Pancreas (tissue), 10 donors: ENCODE measurements at regions not wholly inside any gene's neighbourhood (a gene's known extent, or its start where the extent isn't known, plus 50 kb on each side); places are given as distances from the start of the nearest gene placed in this dataset.

Source experiments
- ATAC-seq, 4 donors: fragments of 200-7000 bp; cut with Tn5 transposase; one replicate each; pipeline versions ENCODE4 v1.8.0 to v1.9.1; 2020; ENCODE audit warnings: mild to moderate bottlenecking in 4 of 4, moderate library complexity in 4 of 4
- DNase-seq, 6 donors: peaks; one replicate each; pipeline ENCODE4 v3.0.0-alpha.2; 2020
- FAIRE-seq: peaks from 2 replicates; lab custom pipeline; 2012; peaks lifted over from hg19 to GRCh38; lab: Jason Lieb, UNC
- H3K27ac ChIP-seq, 4 donors: fragments of 200-600 bp; sonication (generic); 1 replicate in 3 of 4; 2 replicates in 1 of 4; pipeline versions ENCODE4 v1.5.0 to v1.8.0; 2020
- H3K27me3 ChIP-seq, 4 donors: fragments of 200-600 bp; one replicate each; pipeline ENCODE4 v1.8.0; 2021
- H3K36me3 ChIP-seq, 3 donors: fragments of 200-600 bp; sonication (generic) in 1 of 3; one replicate each; pipeline versions ENCODE4 v1.5.0 to v1.8.0; 2020 to 2021
- H3K4me1 ChIP-seq, 3 donors: fragments of 200-600 bp; one replicate each; pipeline ENCODE4 v1.8.0; 2021
- H3K4me3 ChIP-seq, 4 donors: fragments of 200-600 bp; sonication (generic) in 2 of 4; one replicate each; pipeline versions ENCODE4 v1.5.0 to v1.8.0; 2020 to 2021
- H3K9me3 ChIP-seq, 4 donors: fragments of 200-600 bp; one replicate each; pipeline ENCODE4 v1.8.0; 2021
- CTCF ChIP-seq, 4 donors: fragments of 200-600 bp; sonication (generic) in 3 of 4; IDR thresholded peaks; one replicate each; pipeline versions ENCODE4 v1.5.0 to v1.8.0; 2021; ENCODE audit warnings: antibody characterized with exemption in 4 of 4
- WGBS, 2 donors: extraction: QIAGEN DNeasy Blood & Tissue Kit; methylation state at CpG; one replicate each; pipeline ENCODE4 v1.1.7; 2013; 5-methylcytosine and 5-hydroxymethylcytosine counted together
- intact Hi-C, 3 donors: fragments of 100-400 bp; cut with DNase I; formaldehyde crosslinking; loops; one replicate each; pipeline versions ENCODE4 v1.11.1 to v1.14.2; 2022
- donor health status: healthy with polysubstance abuse.
- donor health status: DM: no; HTN: no; CAD: no; lungs with moderate emphysema.
- donor health status: DM: no; HTN: no; CAD: no.
- donor health status: control.
- donor health status: control.
- donor health status: Bipolar disorder and iron deficiency.
- donor health status: DM: yes; HTN: yes; CAD: no.
- donor health status: DM: no; HTN: no; CAD: no.
- donor health status: DM: no; HTN: no; CAD: no.
- donor health status: DM: yes; HTN: yes; CAD: no.

- no peak for ATAC-seq
- H3K27me3 ChIP-seq = no peaks in the 10 kb centered on the region
- H3K36me3 ChIP-seq = no peaks in the 10 kb centered on the region
- H3K9me3 ChIP-seq = no peaks in the 10 kb centered on the region
- intact Hi-C loops = no loop called here
- TF ChIP-seq CTCF (IDR thresholded peaks at IDR 0.05) = no peak
- 74 to 75% methylated on average over 2 of the region's 2 CpGs for WGBS, 2 donors
- no peak overlapping the region for H3K27ac ChIP-seq
- FAIRE-seq = no peak
- no peak for DNase-seq
- H3K4me1 ChIP-seq = no peaks in the 10 kb centered on the region
- H3K4me3 ChIP-seq = no peak overlapping the region
Measured at GRCh38 chr21:15491100-15491499, 238.7 kb upstream of the USP25 start.

GRCh38 chr21:15493646-15494045 is 236.1 kb upstream of the USP25 start:
- H3K4me1 ChIP-seq = no peaks in the 10 kb centered on the region
- 66 to 70% methylated on average over 3 of the region's 3 CpGs for WGBS, 2 donors
- intact Hi-C loops = no loop called here
- H3K27me3 ChIP-seq = no peaks in the 10 kb centered on the region
- no peak for DNase-seq
- no peak for ATAC-seq
- H3K4me3 ChIP-seq = no peak overlapping the region
- H3K27ac ChIP-seq = no peak overlapping the region
- H3K36me3 ChIP-seq = no peaks in the 10 kb centered on the region
- TF ChIP-seq CTCF (IDR thresholded peaks at IDR 0.05) = no peak
- no peak for FAIRE-seq
- H3K9me3 ChIP-seq = no peaks in the 10 kb centered on the region

GRCh38 chr21:15494481-15494880 is 235.3 kb upstream of the USP25 start:
- Histone ChIP-seq H3K27ac (no peak overlapping the region), H3K27me3 (no peaks in the 10 kb centered on the region), H3K9me3 (no peaks in the 10 kb centered on the region), H3K4me3 (no peak overlapping the region), H3K36me3 (no peaks in the 10 kb centered on the region), H3K4me1 (no peaks in the 10 kb centered on the region)
- no peak for ATAC-seq
- intact Hi-C loops = no loop called here
- no peak for TF ChIP-seq CTCF (IDR thresholded peaks at IDR 0.05)
- WGBS, 2 donors = 89 to 96% methylated on average over 11 of the region's 11 CpGs
- DNase-seq = no peak
- no peak for FAIRE-seq

GRCh38 chr21:15495965-15496364 is 233.8 kb upstream of the USP25 start:
- FAIRE-seq (no peak), DNase-seq (no peak), ATAC-seq (no peak)
- Histone ChIP-seq H3K36me3 (no peaks in the 10 kb centered on the region), H3K9me3 (no peaks in the 10 kb centered on the region), H3K4me3 (no peak overlapping the region), H3K27ac (no peak overlapping the region), H3K4me1 (no peaks in the 10 kb centered on the region), H3K27me3 (no peaks in the 10 kb centered on the region)
- intact Hi-C loops = no loop called here
- no peak for TF ChIP-seq CTCF (IDR thresholded peaks at IDR 0.05)
- WGBS, 2 donors = 82 to 89% methylated on average over 3 of the region's 3 CpGs

DNA sequence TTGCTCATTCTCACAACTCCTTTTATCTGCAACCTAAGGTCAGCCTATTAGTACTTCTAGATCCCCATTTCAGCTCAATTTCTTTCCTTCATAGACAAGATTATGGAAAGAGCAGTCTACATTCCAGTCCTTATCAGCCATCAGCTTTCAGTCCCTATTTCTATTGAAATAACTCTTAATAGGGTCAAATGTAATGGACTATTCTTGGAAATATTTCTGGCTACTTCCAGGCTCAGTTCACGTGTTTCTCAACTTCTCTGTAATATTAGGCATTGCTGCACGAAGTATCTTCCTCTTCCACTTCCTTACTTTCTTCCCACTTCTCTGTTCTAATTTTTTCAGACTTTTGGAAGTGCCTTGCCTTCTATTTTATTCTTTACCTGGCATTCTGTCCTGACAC is 232.9 kb upstream of the USP25 start:
- TF ChIP-seq CTCF (IDR thresholded peaks at IDR 0.05) = no peak
- no peak for ATAC-seq

More for the DNA sequence above, 232.9 kb upstream of the USP25 start:
- Histone ChIP-seq H3K4me3 (no peak overlapping the region), H3K36me3 (no peaks in the 10 kb centered on the region), H3K9me3 (no peaks in the 10 kb centered on the region), H3K27me3 (no peaks in the 10 kb centered on the region), H3K27ac (no peak overlapping the region), H3K4me1 (no peaks in the 10 kb centered on the region)
- 81 to 83% methylated on average over 2 of the region's 2 CpGs for WGBS, 2 donors
- FAIRE-seq (no peak), DNase-seq (no peak)
- intact Hi-C loops = no loop called here
